DND-41 (cell line): ENCODE measurements at regions not wholly inside any gene's neighbourhood (a gene's known extent, or its start where the extent isn't known, plus 50 kb on each side); places are given as distances from the start of the nearest gene placed in this dataset.

Experiments used
- ATAC-seq: fragments of 200-7000 bp; cut with Tn5 transposase; 3 replicates; pipeline ENCODE4 v1.9.1; 2021; ENCODE audit warnings: low read depth; ENCODE audit not compliant: insufficient read depth
- DNase-seq: peaks from one replicate; pipeline ENCODE4 v3.0.0-alpha.2; 2020
- H2AFZ ChIP-seq: 2 replicates; pipeline ENCODE4 v1.6.0; 2012; ENCODE audit warnings: low read depth, low read length
- H3K27ac ChIP-seq: 2 replicates; pipeline ENCODE4 v1.5.1; 2012; ENCODE audit warnings: low read length, inconsistent platforms
- H3K27me3 ChIP-seq: fragments of 200-600 bp; sonication (generic); 2 replicates; pipeline ENCODE4 v1.6.0; 2012; ENCODE audit warnings: low read length, mild to moderate bottlenecking, inconsistent platforms; ENCODE audit not compliant: insufficient read depth, poor library complexity
- H3K36me3 ChIP-seq: 2 replicates; pipeline ENCODE4 v1.5.1; 2012; ENCODE audit warnings: low read length, inconsistent platforms; ENCODE audit not compliant: insufficient read depth
- H3K4me1 ChIP-seq: 2 replicates; pipeline ENCODE4 v1.5.1; 2012; ENCODE audit warnings: mild to moderate bottlenecking, low read length; ENCODE audit not compliant: insufficient read depth
- H3K4me2 ChIP-seq: 2 replicates; pipeline ENCODE4 v1.6.0; 2012; ENCODE audit warnings: mild to moderate bottlenecking, moderate library complexity, low read length, inconsistent platforms; ENCODE audit not compliant: insufficient read depth
- H3K4me3 ChIP-seq, 2 experiments: fragments of 200-600 bp in 1 of 2; shearing (Covaris generic) in 1 of 2; 2 replicates each; pipeline ENCODE4 v1.5.1; 2012 to 2016; ENCODE audit warnings: inconsistent platforms in 2 of 2, low read length in 2 of 2, mild to moderate bottlenecking in 2 of 2, low read depth in 1 of 2, moderate library complexity in 1 of 2
- H3K79me2 ChIP-seq: 2 replicates; pipeline ENCODE4 v1.6.0; 2012; ENCODE audit warnings: low read length, inconsistent platforms; ENCODE audit not compliant: insufficient read depth
- H3K9ac ChIP-seq: 2 replicates; pipeline ENCODE4 v1.6.0; 2012; ENCODE audit warnings: low read depth, mild to moderate bottlenecking, inconsistent platforms, low read length, moderate library complexity
- H3K9me3 ChIP-seq: 2 replicates; pipeline ENCODE4 v1.5.1; 2012; ENCODE audit warnings: low read length, moderate library complexity, mild to moderate bottlenecking, inconsistent platforms; ENCODE audit not compliant: insufficient read depth, severe bottlenecking
- H4K20me1 ChIP-seq: 2 replicates; pipeline ENCODE4 v1.6.0; 2012; ENCODE audit warnings: low read length; ENCODE audit not compliant: insufficient read depth
- CTCF ChIP-seq: IDR thresholded peaks from 2 replicates; pipeline ENCODE4 v1.5.1; 2012; ENCODE audit warnings: borderline replicate concordance, low read length, moderate library complexity, mild to moderate bottlenecking; ENCODE audit not compliant: poor library complexity, severe bottlenecking; ENCODE audit errors: extremely low read depth
- EZH2 ChIP-seq: IDR thresholded peaks from 3 replicates; pipeline ENCODE4 v1.6.1; 2012; ENCODE audit warnings: borderline replicate concordance, low read depth, mild to moderate bottlenecking, moderate library complexity, low read length, inconsistent platforms; ENCODE audit not compliant: severe bottlenecking

GRCh38 chr22:47589271-47590250, 827.1 kb downstream of the TBC1D22A start:
- H3K27ac ChIP-seq = no peak overlapping the region
- no peaks in the 10 kb centered on the region for H3K4me1 ChIP-seq
- DNase-seq (no peak), ATAC-seq (no peak)
- no peaks in the 10 kb centered on the region for H3K36me3 ChIP-seq
- H3K9ac ChIP-seq = no peak overlapping the region
- H2AFZ ChIP-seq = no peak overlapping the region
- H3K4me2 ChIP-seq = no peak overlapping the region
- no peaks in the 10 kb centered on the region for H3K27me3 ChIP-seq
- peaks cover 6% of the 10 kb centered on the region for H3K9me3 ChIP-seq
- H3K79me2 ChIP-seq = no peaks in the 10 kb centered on the region
- no peaks in the 10 kb centered on the region for H4K20me1 ChIP-seq
- H3K4me3 ChIP-seq = no peak overlapping the region
- no peak for TF ChIP-seq CTCF
- no peak for TF ChIP-seq EZH2

- Histone ChIP-seq H3K79me2 (no peaks in the 10 kb centered on the region), H4K20me1 (no peaks in the 10 kb centered on the region), H3K4me3 (no peak overlapping the region), H3K9ac (no peak overlapping the region), H3K4me1 (no peaks in the 10 kb centered on the region), H2AFZ (no peak overlapping the region), H3K27ac (no peak overlapping the region), H3K9me3 (peaks cover 15% of the 10 kb centered on the region), H3K36me3 (no peaks in the 10 kb centered on the region), H3K27me3 (no peaks in the 10 kb centered on the region), H3K4me2 (no peak overlapping the region)
- ATAC-seq = no peak
- no peak for DNase-seq
- TF ChIP-seq CTCF (no peak), EZH2 (no peak)
Measured at GRCh38 chr22:47588578-47588960, 826.1 kb downstream of the TBC1D22A start.

GRCh38 chr22:47587861-47588577, 825.6 kb downstream of the TBC1D22A start:
- TF ChIP-seq CTCF = no peak
- TF ChIP-seq EZH2 = no peak
- H3K4me1 ChIP-seq = no peaks in the 10 kb centered on the region
- DNase-seq = no peak
- ATAC-seq = no peak
- H3K4me2 ChIP-seq = no peak overlapping the region
- H3K27ac ChIP-seq = no peak overlapping the region
- H3K36me3 ChIP-seq = no peaks in the 10 kb centered on the region
- no peak overlapping the region for H3K9ac ChIP-seq
- H3K79me2 ChIP-seq = no peaks in the 10 kb centered on the region
- no peaks in the 10 kb centered on the region for H4K20me1 ChIP-seq
- H3K27me3 ChIP-seq = no peaks in the 10 kb centered on the region
- H2AFZ ChIP-seq = no peak overlapping the region
- no peak overlapping the region for H3K4me3 ChIP-seq
- peaks cover 18% of the 10 kb centered on the region for H3K9me3 ChIP-seq
